Keratinocyte (primary cell): ENCODE measurements at regions not wholly inside any gene's neighbourhood (a gene's known extent, or its start where the extent isn't known, plus 50 kb on each side); places are given as distances from the start of the nearest gene placed in this dataset.

Source experiments
- EZH2 ChIP-seq: IDR thresholded peaks from one replicate; pipeline ENCODE4 v1.6.1; 2012; ENCODE audit warnings: inconsistent platforms, mild to moderate bottlenecking, low read length, moderate library complexity
- TF ChIP-seq, protein P1 (sequence below), 3 experiments: IDR thresholded peaks in 1 of 3; conservative IDR thresholded peaks in 1 of 3; optimal IDR thresholded peaks in 1 of 3; 2 replicates in 2 of 3; 3 replicates in 1 of 3; pipeline versions ENCODE3 to v1.5.1; 2011; ENCODE audit warnings: low read length in 3 of 3, mild to moderate bottlenecking in 3 of 3, moderate library complexity in 2 of 3, control low read depth in 1 of 3, inconsistent platforms in 1 of 3; ENCODE audit not compliant: insufficient read depth in 2 of 3; ENCODE audit errors: extremely low read depth in 1 of 3

DNA sequence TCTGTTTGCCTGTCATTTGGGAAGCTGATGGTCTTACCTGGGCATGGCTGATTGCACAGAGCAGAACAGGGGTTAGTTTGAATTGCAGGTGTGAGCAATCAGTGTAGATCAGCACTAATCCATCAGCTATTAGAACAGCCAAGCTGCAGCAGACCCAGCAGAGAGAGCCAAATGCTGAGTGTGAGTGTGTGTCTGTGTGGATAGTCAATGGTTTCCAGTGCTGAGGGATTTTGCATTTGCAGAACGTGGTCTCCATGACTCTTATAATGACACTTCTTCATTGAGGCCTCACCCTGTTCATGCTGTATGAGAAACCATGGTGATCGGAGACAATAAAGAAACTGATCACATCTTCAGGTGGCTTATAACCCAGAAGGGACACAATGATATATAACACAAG is 312.1 kb downstream of the SOX2 start:
- TF ChIP-seq, protein P1, sequence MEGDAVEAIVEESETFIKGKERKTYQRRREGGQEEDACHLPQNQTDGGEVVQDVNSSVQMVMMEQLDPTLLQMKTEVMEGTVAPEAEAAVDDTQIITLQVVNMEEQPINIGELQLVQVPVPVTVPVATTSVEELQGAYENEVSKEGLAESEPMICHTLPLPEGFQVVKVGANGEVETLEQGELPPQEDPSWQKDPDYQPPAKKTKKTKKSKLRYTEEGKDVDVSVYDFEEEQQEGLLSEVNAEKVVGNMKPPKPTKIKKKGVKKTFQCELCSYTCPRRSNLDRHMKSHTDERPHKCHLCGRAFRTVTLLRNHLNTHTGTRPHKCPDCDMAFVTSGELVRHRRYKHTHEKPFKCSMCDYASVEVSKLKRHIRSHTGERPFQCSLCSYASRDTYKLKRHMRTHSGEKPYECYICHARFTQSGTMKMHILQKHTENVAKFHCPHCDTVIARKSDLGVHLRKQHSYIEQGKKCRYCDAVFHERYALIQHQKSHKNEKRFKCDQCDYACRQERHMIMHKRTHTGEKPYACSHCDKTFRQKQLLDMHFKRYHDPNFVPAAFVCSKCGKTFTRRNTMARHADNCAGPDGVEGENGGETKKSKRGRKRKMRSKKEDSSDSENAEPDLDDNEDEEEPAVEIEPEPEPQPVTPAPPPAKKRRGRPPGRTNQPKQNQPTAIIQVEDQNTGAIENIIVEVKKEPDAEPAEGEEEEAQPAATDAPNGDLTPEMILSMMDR (optimal IDR thresholded peaks at IDR 0.05 in 1 of 3, IDR thresholded peaks at IDR 0.05 in 1 of 3, conservative IDR thresholded peaks at IDR 0.05 in 1 of 3; ENCODE audit: extremely low read depth in 1 of 3, insufficient read depth in 2 of 3, low read length in 3 of 3): no peak
- no peak for TF ChIP-seq EZH2
